ENCODE measurements at regions not wholly inside any gene's neighbourhood (a gene's known extent, or its start where the extent isn't known, plus 50 kb on each side); places are given as distances from the start of the nearest gene placed in this dataset.

DNA sequence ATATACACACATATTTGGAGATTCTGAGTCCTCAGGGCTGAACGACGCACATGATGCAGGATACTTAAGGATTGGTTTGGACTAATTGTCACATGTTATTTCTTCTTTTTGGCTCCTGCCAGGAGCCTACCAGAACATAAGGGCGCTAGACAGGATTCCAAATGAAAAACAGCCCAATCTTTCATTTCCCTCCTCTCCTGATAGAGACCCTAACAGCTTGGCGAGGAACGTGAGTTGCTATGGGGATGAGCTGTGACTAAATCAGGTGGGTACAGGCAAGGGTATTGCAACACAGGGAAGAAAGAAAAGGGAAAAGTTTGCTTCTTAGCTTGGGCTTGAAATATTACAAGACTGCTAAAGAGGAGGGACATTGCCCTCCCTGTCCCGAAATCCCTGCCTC lies 109.9 kb downstream of the AIPL1 start:
- no peak for DNase-seq

GRCh38 chr17:6323626-6324356 lies 111.1 kb downstream of the AIPL1 start:
- DNase-seq, result no peak

DNA sequence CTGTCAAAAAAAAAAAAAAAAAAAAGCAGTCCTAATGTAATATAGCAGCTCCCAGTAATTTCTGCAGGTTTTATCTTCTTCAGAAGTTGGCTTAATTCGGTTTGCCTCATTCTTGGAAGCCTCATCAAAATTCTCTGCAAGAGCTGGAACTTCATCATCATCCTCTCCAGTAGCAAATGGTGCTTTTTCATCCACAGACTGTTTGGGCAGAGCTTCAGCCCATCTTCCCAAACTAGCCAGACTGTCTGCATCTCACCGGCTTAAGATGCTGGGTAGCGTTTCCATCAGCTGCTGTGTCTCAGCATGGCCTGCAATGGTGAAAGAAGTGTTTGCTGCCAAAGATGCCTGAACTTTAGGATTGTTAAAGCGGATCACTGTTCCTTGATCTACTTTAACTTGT lies 112.6 kb downstream of the AIPL1 start:
- DNase-seq, result no peak

- DNase-seq, result no peak
These were observed 120.6 kb downstream of the AIPL1 start for GRCh38 chr17:6314311-6314710.

DNA sequence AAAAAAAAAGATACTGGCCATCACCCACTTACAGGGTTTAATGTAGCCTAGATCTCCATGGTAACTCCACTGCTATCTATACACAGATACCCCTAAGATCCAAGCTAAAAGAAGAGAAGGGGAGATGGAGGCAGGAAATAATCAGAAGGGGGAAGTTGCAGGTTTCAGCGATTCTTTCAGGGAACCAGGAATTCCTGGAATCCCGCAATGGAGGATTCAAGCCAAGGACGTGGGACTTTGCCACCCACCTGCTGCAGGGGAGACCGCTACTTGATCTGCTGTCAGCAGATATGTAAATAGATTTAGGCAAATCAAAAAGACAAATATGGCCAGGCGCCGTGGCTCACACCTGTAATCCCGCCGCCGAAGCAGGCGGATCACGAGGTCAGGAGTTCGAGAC lies 121.1 kb downstream of the AIPL1 start:
- DNase-seq, result no peak

- DNase-seq, result no peak
These were observed 128.1 kb downstream of the AIPL1 start for GRCh38 chr17:6306820-6307219.

DNA sequence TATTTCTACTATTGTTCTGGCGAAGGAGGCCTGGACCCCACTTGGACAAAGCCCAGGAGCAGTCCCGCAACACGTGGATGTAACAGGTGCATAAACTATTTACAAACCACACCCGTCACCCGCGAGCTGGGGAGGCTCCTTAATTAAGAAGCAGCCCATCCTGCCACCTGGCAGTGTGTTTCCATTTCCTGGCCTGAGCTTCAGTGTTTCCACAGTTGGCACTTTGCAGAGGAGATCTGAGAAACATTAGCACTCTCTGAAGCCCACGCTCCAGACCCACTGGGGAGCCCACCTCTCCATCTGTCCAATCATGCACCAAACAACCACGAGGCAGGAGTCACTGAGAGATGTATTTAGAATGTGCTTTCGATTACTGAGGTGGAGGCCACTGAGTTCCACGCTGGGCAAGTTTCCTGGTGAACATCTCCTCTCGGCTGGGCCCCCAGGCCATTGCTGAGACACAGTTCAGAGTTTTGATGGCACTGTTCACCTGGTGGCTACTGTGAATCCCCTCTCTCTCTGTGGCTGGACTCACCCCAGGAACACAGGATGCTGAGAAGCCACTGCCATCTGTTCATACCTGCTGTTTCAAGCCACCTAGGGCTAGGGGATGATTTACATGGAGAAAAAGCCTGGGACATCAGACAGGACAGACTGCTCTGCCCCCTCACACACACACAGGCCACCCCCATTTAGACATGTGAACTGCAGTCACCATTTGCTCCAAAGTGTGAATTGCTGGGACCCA lies 129.1 kb downstream of the AIPL1 start:
- DNase-seq, result no peak

GRCh38 chr17:6304894-6305612 lies 129.9 kb downstream of the AIPL1 start:
- DNase-seq, result no peak

- DNase-seq, result peak; percentile 42
These were observed 131.3 kb downstream of the AIPL1 start for GRCh38 chr17:6303664-6304063.

DNA sequence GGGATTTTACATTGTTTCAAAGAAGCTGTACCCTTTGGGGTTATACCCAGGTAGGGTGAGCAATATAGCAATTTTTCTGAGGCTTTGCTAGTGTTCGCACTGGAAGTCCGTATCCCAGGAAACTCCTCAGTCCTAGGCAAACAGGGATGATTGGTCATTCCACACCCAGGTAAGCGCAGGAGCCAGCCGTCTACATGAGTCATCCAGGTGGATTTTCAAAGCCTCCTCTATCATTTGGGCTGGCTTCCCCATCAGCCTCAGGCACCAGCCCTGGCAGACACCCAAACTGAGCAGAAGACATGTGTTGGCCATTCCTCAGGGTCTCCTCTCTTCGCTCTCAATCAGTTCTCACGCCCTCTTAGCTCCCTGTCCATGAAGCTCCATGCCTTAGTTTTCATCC lies 135.6 kb downstream of the AIPL1 start:
- no peak for DNase-seq

GRCh38 chr17:6297960-6298359 lies 137.0 kb downstream of the AIPL1 start:
- no peak for DNase-seq

DNA sequence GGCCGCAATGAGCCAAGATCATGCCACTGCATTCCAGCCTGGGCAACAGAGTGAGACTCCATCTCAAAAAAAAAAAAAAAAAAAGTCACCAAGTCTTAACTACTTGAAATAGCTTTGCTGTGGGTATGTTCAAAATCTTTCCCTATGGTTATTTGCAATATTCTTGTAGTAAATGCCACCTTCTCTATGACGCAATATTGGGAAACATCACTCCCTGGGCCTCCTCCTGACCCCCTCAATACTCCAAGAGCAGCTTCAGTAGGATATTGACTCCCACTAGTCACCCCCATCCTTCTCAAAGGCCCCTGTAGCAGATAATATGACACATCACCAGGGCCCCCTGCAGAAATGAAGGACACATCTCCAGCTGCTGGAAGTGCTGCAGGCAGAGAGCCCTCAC lies 137.8 kb downstream of the AIPL1 start:
- DNase-seq, result no peak

DNA sequence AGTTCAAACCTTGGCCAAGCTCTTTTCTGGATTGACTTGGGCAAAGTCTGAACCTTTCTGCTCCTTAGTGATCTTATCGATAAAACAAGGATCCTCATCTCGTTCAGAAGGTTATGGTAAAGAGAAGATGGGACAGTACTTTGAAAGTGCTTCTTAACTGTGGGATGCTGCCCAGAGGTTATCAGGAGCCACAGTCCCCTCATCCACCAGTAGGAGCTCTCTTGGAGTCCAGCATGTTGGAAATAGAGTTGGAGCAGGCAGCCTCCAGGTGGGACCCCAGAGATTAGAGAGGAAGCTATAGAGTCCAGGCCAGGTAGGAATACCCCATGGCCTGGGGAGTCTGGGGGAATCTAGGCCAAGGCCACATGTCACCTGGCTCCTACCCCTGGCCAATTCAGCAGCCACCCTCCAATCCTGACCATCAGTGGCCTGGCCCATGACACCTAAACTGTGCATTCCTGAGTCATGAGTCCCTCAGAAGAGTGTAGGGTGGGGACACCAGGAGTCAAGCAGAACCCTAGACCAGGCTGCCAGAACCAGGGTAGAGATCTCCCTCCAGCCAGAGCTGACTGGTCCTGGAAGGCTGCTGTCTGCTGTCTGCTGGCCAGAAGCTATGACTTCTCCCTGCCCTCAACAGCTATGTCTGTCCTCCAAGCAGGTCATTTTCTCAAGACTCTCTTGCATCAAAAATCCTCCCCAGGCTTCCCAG lies 144.3 kb downstream of the AIPL1 start:
- DNase-seq, result no peak

- DNase-seq, result no peak
These were observed 148.7 kb downstream of the AIPL1 start for GRCh38 chr17:6286233-6286632.

- DNase-seq, result no peak
These were observed 149.4 kb downstream of the AIPL1 start for GRCh38 chr17:6285486-6285885.

DNA sequence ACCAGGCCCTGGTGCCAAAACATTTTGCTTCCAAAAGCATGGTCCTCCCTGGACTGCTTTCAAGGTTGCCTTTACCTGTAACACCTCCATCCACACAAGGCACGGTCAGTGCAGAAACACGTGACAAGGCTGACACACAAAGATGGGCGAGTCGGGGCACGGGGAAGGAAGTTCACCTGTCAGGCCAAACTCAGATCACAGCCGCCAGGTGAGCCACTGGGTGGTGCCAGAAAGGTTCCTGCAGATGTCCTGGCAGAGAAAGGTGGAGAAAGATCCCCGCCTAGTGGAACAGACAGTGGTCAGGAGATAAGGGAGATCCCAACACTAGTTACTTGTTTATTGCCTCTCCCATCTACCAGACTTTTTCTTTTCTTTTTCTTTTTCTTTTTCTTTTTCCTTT lies 155.3 kb downstream of the AIPL1 start:
- no peak for DNase-seq

- DNase-seq, result no peak
These were observed 156.5 kb downstream of the AIPL1 start for GRCh38 chr17:6278376-6278775.

GRCh38 chr17:6276711-6277110 lies 158.2 kb downstream of the AIPL1 start:
- DNase-seq, result no peak

DNA sequence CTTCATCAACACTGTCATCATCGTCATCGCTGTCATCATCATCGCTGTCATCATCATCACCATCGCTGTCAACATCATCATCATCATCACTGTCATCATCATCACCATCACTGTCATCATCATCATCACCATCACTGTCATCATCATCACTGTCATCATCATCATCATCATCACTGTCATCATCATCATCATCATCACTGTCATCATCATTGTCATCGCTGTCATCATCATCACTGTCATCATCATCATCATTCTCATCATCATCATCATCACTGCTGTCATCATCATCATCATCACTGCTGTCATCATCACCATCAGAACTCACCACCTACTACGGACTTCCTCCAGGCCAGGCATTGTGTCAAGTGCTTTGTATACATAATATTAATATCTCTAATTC lies 160.6 kb downstream of the AIPL1 start:
- no peak for DNase-seq

DNA sequence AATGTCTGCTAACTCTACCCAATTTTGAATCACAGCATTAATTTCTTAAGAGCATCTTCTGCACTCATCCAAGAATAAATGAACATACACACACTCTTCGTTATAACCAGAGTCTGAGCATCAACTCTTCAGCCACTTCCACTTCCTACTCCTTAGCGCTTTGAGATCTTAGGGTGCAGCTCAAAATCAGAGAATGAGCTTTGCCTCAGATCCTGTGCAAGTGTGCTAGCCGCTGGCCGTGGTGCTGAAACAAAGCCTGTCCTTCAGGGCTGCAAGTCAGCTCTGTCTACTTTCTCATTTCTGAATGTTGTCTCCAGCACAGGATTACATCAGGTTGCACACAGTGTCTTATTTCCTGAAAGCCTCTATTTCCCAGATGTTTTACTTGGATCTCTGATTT lies 165.4 kb downstream of the AIPL1 start:
- DNase-seq, result peak; percentile 29

- DNase-seq, result no peak
These were observed 173.5 kb downstream of the AIPL1 start for GRCh38 chr17:6261466-6261865.

- no peak for DNase-seq
These were observed 175.0 kb downstream of the AIPL1 start for GRCh38 chr17:6259899-6260298.

Data from muscle of arm (tissue), 1 donor.